OCI-LY3 (cell line): ENCODE measurements at regions not wholly inside any gene's neighbourhood (a gene's known extent, or its start where the extent isn't known, plus 50 kb on each side); places are given as distances from the start of the nearest gene placed in this dataset.

Experiments
- CTCF ChIP-seq: fragments of 200-600, 300-600 bp; sonication (generic); IDR thresholded peaks from 2 replicates; pipeline ENCODE4 v1.5.1; 2014; ENCODE audit warnings: antibody characterized with exemption, low read length, low read depth
- EZH2phosphoT487 ChIP-seq: fragments of 200-600 bp; shearing (Covaris generic); IDR thresholded peaks from 2 replicates; pipeline ENCODE4 v1.6.1; 2018; ENCODE audit warnings: antibody characterized with exemption, mixed run types, low read depth

- no peak for TF ChIP-seq CTCF
- TF ChIP-seq EZH2phosphoT487: no peak
Observed at GRCh38 chrX:58044130-58044529, 133.9 kb upstream of the ZXDA start.
